ENCODE measurements at regions not wholly inside any gene's neighbourhood (a gene's known extent, or its start where the extent isn't known, plus 50 kb on each side); places are given as distances from the start of the nearest gene placed in this dataset.

GRCh38 chr14:81715731-81716130, 182.1 kb upstream of the SEL1L start:
- ChIA-PET CTCF (no interaction called here), POLR2A (no interaction called here)
- no peak for TF ChIP-seq FOXA1 (IDR thresholded peaks at IDR 0.05)
- no peak for TF ChIP-seq FOXM1 (IDR thresholded peaks at IDR 0.05; ENCODE audit: borderline replicate concordance)
- no peak for DNase-seq (ENCODE audit: extremely low spot score)

GRCh38 chr14:81716953-81717352, 183.3 kb upstream of the SEL1L start:
- TF ChIP-seq LEF1 (IDR thresholded peaks at IDR 0.05; ENCODE audit: borderline replicate concordance) (no peak), SP1 (IDR thresholded peaks at IDR 0.05) (no peak), NFRKB (IDR thresholded peaks at IDR 0.05) (no peak), L3MBTL2 (conservative IDR thresholded peaks at IDR 0.05) (no peak), HDGF (IDR thresholded peaks at IDR 0.05; ENCODE audit: borderline replicate concordance) (no peak), TARDBP (IDR thresholded peaks at IDR 0.05) (no peak), SUZ12 (IDR thresholded peaks at IDR 0.05) (no peak), ARNT (IDR thresholded peaks at IDR 0.05) (no peak), FOXA1 (IDR thresholded peaks at IDR 0.05) (no peak), PKNOX1 (IDR thresholded peaks at IDR 0.05) (no peak), FOXM1 (IDR thresholded peaks at IDR 0.05; ENCODE audit: borderline replicate concordance) (no peak), ZNF384 (IDR thresholded peaks at IDR 0.05) (no peak), ELF4 (IDR thresholded peaks at IDR 0.05) (no peak), BHLHE40 (IDR thresholded peaks at IDR 0.05; ENCODE audit: borderline replicate concordance) (no peak), FOXK2 (IDR thresholded peaks at IDR 0.05) (no peak), CTBP1 (IDR thresholded peaks at IDR 0.05; ENCODE audit: borderline replicate concordance) (no peak)
- ChIA-PET POLR2A (no interaction called here), CTCF (no interaction called here)
- no peak for DNase-seq (ENCODE audit: extremely low spot score)

- TF ChIP-seq ELF4 (IDR thresholded peaks at IDR 0.05), result no peak
- no peak for TF ChIP-seq HDGF (IDR thresholded peaks at IDR 0.05; ENCODE audit: borderline replicate concordance)
- TF ChIP-seq CTBP1 (IDR thresholded peaks at IDR 0.05; ENCODE audit: borderline replicate concordance), result no peak
- TF ChIP-seq FOXM1 (IDR thresholded peaks at IDR 0.05; ENCODE audit: borderline replicate concordance), result no peak
- TF ChIP-seq L3MBTL2 (conservative IDR thresholded peaks at IDR 0.05), result no peak
- TF ChIP-seq SUZ12 (IDR thresholded peaks at IDR 0.05), result no peak
- no peak for TF ChIP-seq FOXA1 (IDR thresholded peaks at IDR 0.05)
- TF ChIP-seq SP1 (IDR thresholded peaks at IDR 0.05), result no peak
- no peak for TF ChIP-seq LEF1 (IDR thresholded peaks at IDR 0.05; ENCODE audit: borderline replicate concordance)
- TF ChIP-seq ZNF384 (IDR thresholded peaks at IDR 0.05), result no peak
- TF ChIP-seq BHLHE40 (IDR thresholded peaks at IDR 0.05; ENCODE audit: borderline replicate concordance), result no peak
- POLR2A ChIA-PET, result no interaction called here
- CTCF ChIA-PET, result no interaction called here
- DNase-seq (ENCODE audit: extremely low spot score), result no peak
These were observed 190.3 kb upstream of the SEL1L start for GRCh38 chr14:81723956-81724355.

- no peak for TF ChIP-seq FOXK2 (IDR thresholded peaks at IDR 0.05)
- no peak for TF ChIP-seq TARDBP (IDR thresholded peaks at IDR 0.05)
- no peak for TF ChIP-seq FOXA1 (IDR thresholded peaks at IDR 0.05)
- no peak for TF ChIP-seq BHLHE40 (IDR thresholded peaks at IDR 0.05; ENCODE audit: borderline replicate concordance)
- no peak for TF ChIP-seq SP1 (IDR thresholded peaks at IDR 0.05)
- no peak for TF ChIP-seq PKNOX1 (IDR thresholded peaks at IDR 0.05)
- TF ChIP-seq L3MBTL2 (conservative IDR thresholded peaks at IDR 0.05), result no peak
- TF ChIP-seq LEF1 (IDR thresholded peaks at IDR 0.05; ENCODE audit: borderline replicate concordance), result no peak
- no peak for TF ChIP-seq NFRKB (IDR thresholded peaks at IDR 0.05)
- TF ChIP-seq CTBP1 (IDR thresholded peaks at IDR 0.05; ENCODE audit: borderline replicate concordance), result no peak
- TF ChIP-seq ELF4 (IDR thresholded peaks at IDR 0.05), result no peak
- TF ChIP-seq FOXM1 (IDR thresholded peaks at IDR 0.05; ENCODE audit: borderline replicate concordance), result no peak
- no peak for TF ChIP-seq ZNF384 (IDR thresholded peaks at IDR 0.05)
- no peak for TF ChIP-seq SUZ12 (IDR thresholded peaks at IDR 0.05)
- no peak for TF ChIP-seq ARNT (IDR thresholded peaks at IDR 0.05)
- no peak for TF ChIP-seq HDGF (IDR thresholded peaks at IDR 0.05; ENCODE audit: borderline replicate concordance)
- ChIA-PET POLR2A (no interaction called here), CTCF (no interaction called here)
- no peak for DNase-seq (ENCODE audit: extremely low spot score)
These were observed 193.6 kb upstream of the SEL1L start for GRCh38 chr14:81727218-81727617.

- ChIA-PET POLR2A (no interaction called here), CTCF (no interaction called here)
- DNase-seq (ENCODE audit: extremely low spot score), result no peak
- TF ChIP-seq NFRKB (IDR thresholded peaks at IDR 0.05), result no peak
- TF ChIP-seq CTBP1 (IDR thresholded peaks at IDR 0.05; ENCODE audit: borderline replicate concordance), result no peak
- TF ChIP-seq L3MBTL2 (conservative IDR thresholded peaks at IDR 0.05), result no peak
- no peak for TF ChIP-seq ZNF384 (IDR thresholded peaks at IDR 0.05)
- no peak for TF ChIP-seq HDGF (IDR thresholded peaks at IDR 0.05; ENCODE audit: borderline replicate concordance)
- TF ChIP-seq ELF4 (IDR thresholded peaks at IDR 0.05), result no peak
- TF ChIP-seq BHLHE40 (IDR thresholded peaks at IDR 0.05; ENCODE audit: borderline replicate concordance), result no peak
- no peak for TF ChIP-seq PKNOX1 (IDR thresholded peaks at IDR 0.05)
- no peak for TF ChIP-seq TARDBP (IDR thresholded peaks at IDR 0.05)
- TF ChIP-seq LEF1 (IDR thresholded peaks at IDR 0.05; ENCODE audit: borderline replicate concordance), result no peak
- no peak for TF ChIP-seq FOXK2 (IDR thresholded peaks at IDR 0.05)
- no peak for TF ChIP-seq ARNT (IDR thresholded peaks at IDR 0.05)
- no peak for TF ChIP-seq SP1 (IDR thresholded peaks at IDR 0.05)
- TF ChIP-seq FOXM1 (IDR thresholded peaks at IDR 0.05; ENCODE audit: borderline replicate concordance), result no peak
These were observed 194.8 kb upstream of the SEL1L start for GRCh38 chr14:81728447-81728846.

GRCh38 chr14:81729622-81730021, 196.0 kb upstream of the SEL1L start:
- POLR2A ChIA-PET, result no interaction called here

More at GRCh38 chr14:81729622-81730021, 196.0 kb upstream of the SEL1L start:
- TF ChIP-seq BHLHE40 (IDR thresholded peaks at IDR 0.05; ENCODE audit: borderline replicate concordance) (no peak), ZNF384 (IDR thresholded peaks at IDR 0.05) (no peak), CTBP1 (IDR thresholded peaks at IDR 0.05; ENCODE audit: borderline replicate concordance) (no peak), TARDBP (IDR thresholded peaks at IDR 0.05) (no peak), HDGF (IDR thresholded peaks at IDR 0.05; ENCODE audit: borderline replicate concordance) (no peak), SP1 (IDR thresholded peaks at IDR 0.05) (no peak), FOXA1 (IDR thresholded peaks at IDR 0.05) (no peak), FOXK2 (IDR thresholded peaks at IDR 0.05) (no peak)
- no peak for DNase-seq (ENCODE audit: extremely low spot score)
- CTCF ChIA-PET, result no interaction called here
